ENCODE measurements at regions not wholly inside any gene's neighbourhood (a gene's known extent, or its start where the extent isn't known, plus 50 kb on each side); places are given as distances from the start of the nearest gene placed in this dataset.
A peak's percentile ranks its signal among the peaks of the same experiment; 100 is the strongest.

- no peak for DNase-seq (ENCODE audit: low read depth in 1 of 2, low spot score in 1 of 2)
Measured at GRCh38 chr3:189494632-189495031, 136.6 kb upstream of the TP63 start.

GRCh38 chr3:189496375-189497138, 134.6 kb upstream of the TP63 start:
- Histone ChIP-seq H3K27me3 (ENCODE audit: insufficient read depth, poor library complexity, severe bottlenecking) (no peaks in the 10 kb centered on the region), H3K27ac (replicated peaks) (no peak overlapping the region), H3K4me3 (replicated peaks; ENCODE audit: insufficient read depth, low read length) (no peak overlapping the region)
- TF ChIP-seq REST (IDR thresholded peaks at IDR 0.05; ENCODE audit: insufficient replicate concordance, low read depth) (no peak), SPI1 (IDR thresholded peaks at IDR 0.05; ENCODE audit: borderline replicate concordance, low read depth) (peak; percentile 65)
- no peak for DNase-seq (ENCODE audit: low read depth in 1 of 2, low spot score in 1 of 2)

More at GRCh38 chr3:189494632-189495031, 136.6 kb upstream of the TP63 start:
- no peak overlapping the region for H3K4me3 ChIP-seq (replicated peaks; ENCODE audit: insufficient read depth, low read length)
- TF ChIP-seq GABPA (IDR thresholded peaks at IDR 0.05; ENCODE audit: low read depth) (no peak), CTCF (IDR thresholded peaks at IDR 0.05; ENCODE audit: insufficient read depth, low read length) (no peak)
- no peak overlapping the region for H3K27ac ChIP-seq (replicated peaks)
- no peaks in the 10 kb centered on the region for H3K27me3 ChIP-seq (ENCODE audit: insufficient read depth, poor library complexity, severe bottlenecking)

GRCh38 chr3:189498995-189499704, 132.0 kb upstream of the TP63 start:
- DNase-seq (ENCODE audit: low read depth in 1 of 2, low spot score in 1 of 2) = no peak
- Histone ChIP-seq H3K27ac (replicated peaks) (no peak overlapping the region), H3K27me3 (ENCODE audit: insufficient read depth, poor library complexity, severe bottlenecking) (no peaks in the 10 kb centered on the region), H3K4me3 (replicated peaks; ENCODE audit: insufficient read depth, low read length) (no peak overlapping the region)
- TF ChIP-seq SPI1 (IDR thresholded peaks at IDR 0.05; ENCODE audit: borderline replicate concordance, low read depth) = no peak
- no peak for TF ChIP-seq GABPA (IDR thresholded peaks at IDR 0.05; ENCODE audit: low read depth)
- TF ChIP-seq CTCF (IDR thresholded peaks at IDR 0.05; ENCODE audit: insufficient read depth, low read length) = no peak
- TF ChIP-seq REST (IDR thresholded peaks at IDR 0.05; ENCODE audit: insufficient replicate concordance, low read depth) = no peak
- no peak for TF ChIP-seq POLR2AphosphoS5 (IDR thresholded peaks at IDR 0.05; ENCODE audit: low read depth)

GRCh38 chr3:189500299-189500698, 130.9 kb upstream of the TP63 start:
- no peaks in the 10 kb centered on the region for H3K27me3 ChIP-seq (ENCODE audit: insufficient read depth, poor library complexity, severe bottlenecking)
- H3K4me3 ChIP-seq (replicated peaks; ENCODE audit: insufficient read depth, low read length) = no peak overlapping the region
- TF ChIP-seq REST (IDR thresholded peaks at IDR 0.05; ENCODE audit: insufficient replicate concordance, low read depth) (no peak), SPI1 (IDR thresholded peaks at IDR 0.05; ENCODE audit: borderline replicate concordance, low read depth) (no peak), POLR2AphosphoS5 (IDR thresholded peaks at IDR 0.05; ENCODE audit: low read depth) (no peak), GABPA (IDR thresholded peaks at IDR 0.05; ENCODE audit: low read depth) (no peak), CTCF (IDR thresholded peaks at IDR 0.05; ENCODE audit: insufficient read depth, low read length) (no peak)
- DNase-seq (ENCODE audit: low read depth in 1 of 2, low spot score in 1 of 2) = no peak
- no peak overlapping the region for H3K27ac ChIP-seq (replicated peaks)

All from HL-60 (cell line).